CD4-positive, alpha-beta T cell treated with Interleukin-17A for 1 hour (primary cell): ENCODE measurements at regions not wholly inside any gene's neighbourhood (a gene's known extent, or its start where the extent isn't known, plus 50 kb on each side); places are given as distances from the start of the nearest gene placed in this dataset.
"Not testable (repeated sequence)": the region's sequence is repeated elsewhere in the genome, so short reads cannot be mapped to it uniquely, and the experiment has no call there.

Experiments
- DNase-seq: peaks from one replicate; pipeline ENCODE4 v3.0.0-alpha.2; 2020

DNA sequence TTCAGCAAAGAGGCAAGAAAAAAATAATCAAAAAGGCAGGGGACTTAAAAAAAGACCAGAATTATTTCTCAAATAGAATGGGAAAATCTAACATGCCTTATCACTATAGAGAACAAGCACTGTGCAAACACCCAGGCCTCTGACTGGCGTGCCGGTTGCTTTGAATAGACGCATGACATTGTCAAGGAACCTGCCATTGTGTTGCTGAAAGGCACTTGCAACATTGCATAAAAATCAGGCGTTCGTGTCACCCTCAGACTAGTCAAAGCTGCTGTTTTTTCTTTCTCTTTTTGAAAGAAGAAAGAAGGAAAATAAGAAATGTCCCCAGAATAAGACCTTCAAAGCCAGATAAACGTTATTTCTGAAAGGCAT is 549.3 kb upstream of the CADM1 start:
- no peak for DNase-seq

DNA sequence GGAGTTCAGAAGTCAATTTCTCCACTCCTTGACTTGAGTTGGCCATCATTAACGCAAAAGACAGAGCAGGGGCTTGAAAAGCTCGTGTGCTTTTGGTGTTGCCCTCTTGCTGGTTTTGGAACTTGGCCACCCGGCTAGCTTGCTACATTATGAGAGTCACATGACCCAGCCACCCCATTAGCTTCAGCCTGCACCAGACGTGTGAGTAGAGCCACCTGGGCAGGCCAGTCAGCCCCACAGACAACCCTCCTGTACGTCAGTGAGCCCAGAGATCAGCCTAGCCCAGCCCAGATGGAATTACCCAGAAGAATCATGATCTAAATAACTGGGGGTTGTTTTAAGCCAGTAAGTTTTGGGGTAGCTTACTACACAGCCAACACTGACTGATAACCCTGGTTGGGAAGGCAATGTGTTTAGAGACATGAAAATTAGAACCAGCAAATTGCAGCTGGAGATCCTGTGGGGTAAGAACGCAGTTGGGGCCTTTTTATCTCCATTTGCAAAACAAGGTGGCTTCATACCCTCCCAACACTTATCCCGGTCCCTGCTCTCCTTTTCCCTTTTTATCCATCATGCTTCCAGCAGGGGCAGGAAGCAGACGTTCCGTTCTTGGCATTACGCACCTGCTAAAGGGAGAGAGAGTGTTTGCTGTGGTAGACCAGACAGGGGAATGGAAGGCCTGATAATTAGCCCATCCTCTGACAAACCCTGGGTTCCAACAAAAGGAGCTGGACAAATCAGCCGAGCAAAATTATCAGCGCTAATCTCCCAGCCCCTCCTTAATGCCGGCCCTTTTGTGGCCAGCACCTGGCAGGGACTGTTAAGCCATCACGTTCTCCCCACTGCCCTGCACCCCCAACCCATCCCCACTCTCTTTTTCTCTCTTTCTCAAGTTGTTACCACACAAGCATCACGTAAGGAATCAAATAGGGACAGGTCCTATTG is 548.7 kb upstream of the CADM1 start:
- no peak for DNase-seq

DNA sequence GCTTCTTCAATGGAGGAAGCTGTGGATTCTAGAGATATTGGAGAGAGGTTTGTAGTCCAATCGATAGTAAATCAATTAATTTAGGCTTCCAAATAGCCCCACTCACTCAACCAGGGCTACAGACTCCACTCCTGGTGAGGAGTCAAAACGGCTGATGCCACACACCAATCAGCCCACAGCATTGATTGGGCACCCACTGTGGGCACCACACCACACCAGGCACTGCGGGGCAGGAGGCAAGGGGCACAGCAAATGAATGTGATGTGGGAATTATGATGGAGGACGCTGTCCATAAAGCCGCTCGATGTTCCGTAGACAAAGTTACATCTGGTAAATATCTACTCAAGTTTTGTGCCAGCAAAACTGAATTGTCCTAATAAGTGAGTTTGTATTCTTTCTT is 547.3 kb upstream of the CADM1 start:
- DNase-seq: no peak

DNA sequence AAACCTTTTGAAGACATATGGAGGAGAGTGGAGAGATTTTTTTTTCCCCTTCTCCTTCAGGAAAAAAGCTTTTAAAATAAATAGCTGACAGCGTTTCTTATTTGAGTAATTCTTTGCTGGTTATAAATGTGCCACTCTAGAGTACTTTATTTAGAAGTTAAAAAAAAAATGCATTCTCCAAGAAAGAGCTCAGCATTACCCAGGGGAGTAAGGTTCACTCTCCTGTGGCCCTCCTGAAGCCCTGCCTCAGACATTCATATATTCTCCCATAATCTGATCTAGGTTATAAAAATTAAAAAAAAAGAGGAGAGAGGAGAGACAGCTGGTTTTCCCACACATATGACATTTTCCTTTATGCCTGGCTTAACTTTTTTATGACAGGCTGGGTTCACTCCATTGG is 545.2 kb upstream of the CADM1 start:
- DNase-seq: no peak

GRCh38 chr11:116046127-116046526 is 541.9 kb upstream of the CADM1 start:
- DNase-seq: no peak

DNA sequence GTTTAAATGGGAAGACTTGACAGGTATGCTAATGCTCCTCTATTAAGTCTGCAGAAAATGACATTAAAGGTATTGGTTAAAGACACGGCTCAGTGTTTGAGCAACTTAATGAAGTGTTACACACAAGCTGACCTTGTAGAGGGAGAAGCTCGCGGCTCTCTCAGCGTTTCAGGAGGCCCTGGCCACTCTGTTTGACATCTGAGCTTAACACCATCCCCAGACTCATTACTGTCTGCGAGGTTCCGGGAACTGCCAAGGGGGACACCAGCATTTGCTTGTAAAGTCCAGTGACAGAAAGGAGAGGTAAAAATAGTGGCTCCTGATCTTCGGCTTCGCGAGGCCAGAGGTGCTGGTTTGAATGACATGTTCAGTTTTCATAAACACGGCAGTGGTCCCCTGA is 540.7 kb upstream of the CADM1 start:
- no peak for DNase-seq

DNA sequence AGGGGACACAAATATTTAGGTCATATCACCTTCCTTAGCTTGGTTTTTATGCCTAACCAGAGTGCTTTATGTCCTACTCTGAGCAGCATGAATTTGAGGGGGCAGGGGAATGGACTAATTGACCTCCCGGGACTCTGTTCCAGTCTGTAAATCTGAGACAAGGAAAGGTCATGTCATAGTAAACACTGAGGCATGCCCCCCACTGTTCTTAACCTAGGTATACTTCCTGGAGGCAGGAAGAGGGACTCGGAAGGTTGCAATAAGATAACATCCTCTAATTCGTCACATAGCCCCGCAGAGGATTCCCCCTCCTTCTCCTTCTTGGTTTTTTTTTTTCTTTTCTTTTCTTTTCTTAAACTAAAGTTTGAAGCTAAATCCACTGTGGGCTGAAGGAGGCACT is 540.3 kb upstream of the CADM1 start:
- DNase-seq: no peak

- DNase-seq: no peak
Measured at GRCh38 chr11:116043857-116044256, 539.6 kb upstream of the CADM1 start.

DNA sequence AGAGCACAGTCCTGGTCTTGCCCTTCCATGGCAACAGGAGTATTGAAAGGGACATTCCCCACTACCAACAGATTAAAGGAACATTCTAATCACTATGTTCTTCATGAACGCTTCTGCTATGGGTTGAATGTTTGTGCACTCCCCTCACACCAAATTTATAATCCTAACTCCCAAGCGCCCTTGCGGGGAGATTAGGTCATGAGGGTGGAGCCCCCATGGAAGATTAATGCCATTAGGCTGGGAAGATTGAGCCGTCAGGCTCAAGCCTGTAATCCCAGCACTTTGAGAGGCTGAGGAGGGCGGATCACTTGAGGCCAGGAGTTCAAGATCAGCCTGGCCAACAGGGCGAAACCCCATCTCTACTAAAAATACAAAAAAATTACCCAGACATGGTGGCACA is 538.8 kb upstream of the CADM1 start:
- DNase-seq: not testable (repeated sequence)

DNA sequence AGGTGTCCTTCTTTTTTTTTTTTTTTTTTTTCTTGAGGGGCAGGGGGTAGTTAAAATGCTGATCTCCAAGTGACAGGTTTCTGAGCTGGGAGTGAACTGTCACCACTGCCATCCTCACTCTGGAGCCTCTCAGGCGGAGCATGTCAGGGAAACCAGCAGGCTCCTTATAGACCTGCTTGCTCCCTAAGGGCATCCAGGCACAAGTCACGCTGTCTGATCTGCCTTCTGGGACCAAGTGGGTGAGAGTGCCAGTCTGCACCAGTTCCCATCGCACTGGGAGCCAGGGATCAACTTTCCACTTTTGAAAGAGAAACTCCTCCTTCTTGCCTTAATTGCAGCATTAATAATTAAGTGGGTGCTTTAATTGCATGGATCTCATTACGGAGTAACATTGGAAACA is 537.9 kb upstream of the CADM1 start:
- DNase-seq: no peak

DNA sequence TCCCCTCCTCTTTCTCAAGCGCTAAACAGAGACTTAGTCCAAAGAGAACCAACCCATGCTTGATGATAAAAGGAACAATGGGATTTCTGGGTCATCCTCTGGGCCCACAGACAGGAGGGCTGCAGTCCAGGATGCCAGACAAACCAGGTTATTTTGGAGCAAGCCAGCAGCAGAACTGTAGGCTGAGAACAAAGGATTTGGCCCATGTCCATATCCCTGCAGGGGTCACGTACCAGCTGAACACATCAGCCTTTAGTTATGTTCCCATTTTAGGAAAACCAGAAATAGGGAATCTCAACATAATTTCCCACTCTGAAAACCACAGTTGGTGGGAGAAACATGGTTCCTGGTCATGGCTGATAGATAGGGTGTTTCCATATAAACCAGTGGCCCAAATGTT is 533.6 kb upstream of the CADM1 start:
- DNase-seq: no peak

GRCh38 chr11:116035977-116036376 is 531.8 kb upstream of the CADM1 start:
- no peak for DNase-seq

DNA sequence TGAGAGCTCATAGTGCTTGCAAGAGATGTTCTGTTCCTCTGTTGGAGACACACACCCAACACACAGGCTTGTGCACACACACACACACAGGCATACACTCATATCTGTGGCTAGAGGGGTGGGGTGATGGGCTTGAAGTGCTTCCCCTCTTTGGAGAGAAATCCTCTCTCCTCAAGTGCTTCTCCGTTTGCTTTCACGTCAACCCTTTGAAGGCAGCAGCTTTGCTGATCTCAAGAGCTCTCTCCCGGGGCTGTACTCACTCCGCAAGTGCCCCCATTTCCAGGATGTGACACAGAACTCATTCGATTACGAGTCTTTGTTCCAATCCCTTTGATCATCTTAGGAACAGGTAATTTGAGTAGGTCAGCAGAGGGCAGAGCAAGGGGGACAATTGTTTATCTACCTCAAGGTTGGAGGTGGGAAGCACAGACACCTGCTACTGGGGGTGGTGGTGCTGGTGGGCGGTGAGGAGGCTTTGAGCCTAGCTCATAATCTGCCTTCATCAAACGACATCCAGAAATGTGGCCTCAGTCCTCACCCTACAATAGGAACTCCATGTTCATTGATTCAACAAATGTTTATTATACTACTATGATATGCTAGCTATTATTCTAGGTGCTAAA is 529.8 kb upstream of the CADM1 start:
- DNase-seq: no peak

DNA sequence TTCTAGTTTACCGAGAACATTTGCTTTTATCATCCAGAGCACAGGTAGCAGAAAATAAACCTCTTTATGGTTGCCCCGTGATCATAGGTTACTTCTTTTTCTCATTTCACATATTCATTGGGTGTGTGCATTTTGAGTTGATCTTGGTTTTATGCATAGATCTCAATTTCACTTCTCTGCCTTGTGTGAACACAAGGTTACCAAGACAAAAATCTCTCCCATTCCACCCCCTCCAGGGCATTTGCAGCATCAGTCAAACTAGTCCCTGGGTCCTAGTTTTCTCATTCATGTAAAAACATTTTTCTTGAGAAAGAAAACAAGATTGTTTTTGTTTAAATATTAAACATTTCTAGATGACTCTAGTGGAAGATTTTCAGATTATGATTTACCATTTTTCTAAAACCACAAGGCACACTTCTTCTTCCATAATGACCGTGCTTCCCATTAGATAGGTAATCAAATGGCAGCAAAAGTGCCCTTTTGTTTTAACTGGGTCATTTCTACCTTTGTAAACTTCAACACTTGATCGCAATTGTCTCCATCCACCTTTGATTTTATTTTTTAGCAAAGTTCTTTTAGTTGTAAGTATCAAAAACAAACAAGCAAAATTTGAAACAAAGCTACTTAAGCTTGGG is 526.6 kb upstream of the CADM1 start:
- no peak for DNase-seq

GRCh38 chr11:116028506-116028905 is 524.3 kb upstream of the CADM1 start:
- DNase-seq: not testable (repeated sequence)

GRCh38 chr11:115999437-115999836 is 495.2 kb upstream of the CADM1 start:
- no peak for DNase-seq

DNA sequence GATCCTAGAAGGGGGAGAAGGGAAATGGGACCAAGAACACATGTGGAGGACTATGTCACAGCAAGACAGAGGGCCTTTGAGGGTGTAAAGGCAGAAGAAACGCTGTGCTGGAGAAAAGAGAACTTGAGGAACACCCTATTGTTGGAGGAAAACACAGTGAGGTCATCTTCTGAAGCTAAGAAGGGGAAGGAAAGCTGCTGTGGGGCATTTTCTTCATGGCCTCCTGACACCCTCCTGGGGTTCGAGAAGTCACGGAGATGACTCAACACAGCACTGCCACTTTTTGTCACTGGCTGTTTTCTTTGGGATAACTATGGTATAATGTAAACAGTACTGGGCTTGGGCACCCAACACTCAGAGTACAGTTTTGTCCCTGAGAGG is 492.6 kb upstream of the CADM1 start:
- peak; percentile 5 for DNase-seq

- no peak for DNase-seq
Measured at GRCh38 chr11:115996125-115996807, 492.1 kb upstream of the CADM1 start.

GRCh38 chr11:115993590-115993989 is 489.4 kb upstream of the CADM1 start:
- DNase-seq: no peak

DNA sequence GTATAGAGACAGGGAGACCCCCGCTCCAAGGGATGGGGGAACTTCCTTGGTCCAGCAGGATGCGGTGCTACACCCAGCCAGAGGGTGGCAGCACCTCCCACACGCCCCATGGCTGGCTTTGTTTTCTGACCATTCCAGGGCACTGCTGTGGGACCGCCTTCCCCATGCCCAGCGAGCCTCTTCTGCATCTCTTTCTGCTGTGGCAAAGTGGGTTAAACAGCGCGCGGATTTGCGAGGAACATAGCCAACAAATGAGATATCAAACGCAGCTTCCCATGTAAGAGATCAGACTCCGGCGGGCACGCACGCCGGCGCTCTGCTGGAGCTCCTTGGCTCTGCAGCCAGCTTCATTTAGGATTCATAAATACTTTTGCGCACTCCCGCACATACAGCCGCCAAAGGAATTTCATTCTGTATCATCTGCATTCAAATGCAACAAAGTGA is 485.8 kb upstream of the CADM1 start:
- DNase-seq: no peak

DNA sequence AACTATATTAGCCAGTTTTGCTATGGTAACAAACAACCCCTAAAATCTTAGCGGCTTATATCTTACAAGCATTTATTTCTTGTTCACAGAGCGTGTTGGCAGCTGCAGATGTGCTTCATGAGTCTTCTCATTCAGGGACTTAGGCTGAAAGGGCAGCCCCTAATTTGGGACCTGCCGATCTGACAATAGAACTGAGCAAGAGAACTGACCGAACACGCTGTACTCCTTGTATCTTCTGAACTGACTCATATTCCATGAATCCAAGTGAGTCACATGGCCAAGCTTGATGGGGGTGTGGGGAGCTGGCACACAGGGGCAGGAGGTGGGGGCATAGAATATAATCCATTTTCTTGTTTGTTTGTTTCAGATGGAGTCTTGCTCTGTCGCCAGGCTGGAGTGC is 481.7 kb upstream of the CADM1 start:
- DNase-seq: no peak

DNA sequence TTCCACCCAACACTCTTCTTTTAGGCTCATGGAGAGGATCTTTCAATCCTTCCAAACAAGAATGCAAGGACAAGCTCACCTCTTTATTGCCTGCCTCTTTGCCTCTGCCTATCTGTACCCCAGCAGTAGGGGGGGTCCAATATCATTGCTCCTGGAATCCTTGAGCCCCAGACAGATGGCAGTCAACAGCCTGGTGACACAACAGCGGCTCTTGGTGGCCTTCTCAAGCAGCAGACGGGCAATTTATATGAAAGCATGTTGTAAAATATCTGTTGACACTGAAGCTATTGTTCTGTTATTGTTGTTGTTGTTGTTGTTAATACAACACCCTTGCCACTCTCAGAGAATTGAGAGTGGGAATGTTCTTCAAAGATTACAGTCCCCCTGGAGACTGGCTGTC is 480.0 kb upstream of the CADM1 start:
- DNase-seq: no peak

GRCh38 chr11:115982666-115983065 is 478.5 kb upstream of the CADM1 start:
- no peak for DNase-seq
